Embryonic facial prominence (tissue), 1 donor: ENCODE measurements at regions not wholly inside any gene's neighbourhood (a gene's known extent, or its start where the extent isn't known, plus 50 kb on each side); places are given as distances from the start of the nearest gene placed in this dataset.

Experiments used
- DNase-seq: peaks from one replicate; pipeline ENCODE4 v3.0.0-alpha.2; 2016; ENCODE audit errors: extremely low spot score

DNA sequence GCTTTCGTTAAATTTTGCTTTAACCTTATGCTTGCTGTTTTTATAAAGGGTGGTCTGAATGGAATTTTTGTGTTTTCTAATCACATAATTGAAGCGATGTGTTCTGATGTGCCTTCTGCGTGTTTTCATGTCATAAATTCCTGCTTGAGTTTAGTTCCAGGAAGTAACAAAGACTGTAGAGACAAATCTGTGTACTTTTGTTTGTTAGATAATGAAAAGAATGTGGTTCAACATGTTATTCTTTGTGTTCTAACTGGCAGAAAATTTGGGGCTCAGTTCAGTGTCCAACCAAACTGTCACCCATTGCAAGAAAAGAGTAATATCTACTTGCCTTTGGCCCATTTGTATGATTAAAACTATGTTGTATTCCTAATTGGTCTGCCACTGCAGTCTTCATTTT, 324.0 kb downstream of the DIPK2A start:
- DNase-seq: no peak

DNA sequence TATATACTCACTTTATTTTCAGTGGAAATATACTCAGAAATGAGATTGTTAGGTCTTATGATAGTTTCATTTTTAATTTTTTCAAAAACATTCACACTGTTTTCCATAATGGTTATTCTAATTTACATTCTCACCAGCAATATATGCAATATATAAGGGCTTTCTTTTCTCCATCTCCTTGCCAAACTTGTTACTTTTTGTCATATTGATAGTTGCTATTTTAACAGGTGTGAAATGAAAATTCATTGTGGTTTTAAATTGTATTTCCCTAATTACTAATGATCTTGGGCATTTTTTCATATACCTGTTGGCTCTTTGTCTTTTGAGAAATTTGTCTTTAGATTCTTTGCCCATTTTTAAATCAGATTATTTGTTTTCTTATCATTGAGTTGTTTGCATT, 325.2 kb downstream of the DIPK2A start:
- DNase-seq: no peak

DNA sequence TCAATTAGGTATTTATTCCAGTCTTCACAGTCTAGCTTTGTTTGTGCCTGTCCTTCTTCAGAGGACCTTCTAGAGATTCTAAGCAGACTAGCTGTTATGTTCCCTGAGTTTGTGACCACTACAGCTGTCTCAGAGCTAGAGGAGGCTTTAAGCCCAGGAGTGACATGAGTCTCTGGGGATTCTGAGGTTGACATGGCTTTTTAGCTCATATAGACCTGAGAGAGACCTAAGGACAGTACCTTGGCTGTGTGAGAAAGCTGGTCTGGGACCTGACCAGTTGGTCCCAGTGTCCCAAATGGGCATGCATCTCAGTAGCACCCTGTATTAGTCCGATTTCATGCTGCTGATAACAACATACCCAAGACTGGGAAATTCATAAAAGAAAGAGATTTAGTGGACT, 330.2 kb downstream of the DIPK2A start:
- no peak for DNase-seq

DNA sequence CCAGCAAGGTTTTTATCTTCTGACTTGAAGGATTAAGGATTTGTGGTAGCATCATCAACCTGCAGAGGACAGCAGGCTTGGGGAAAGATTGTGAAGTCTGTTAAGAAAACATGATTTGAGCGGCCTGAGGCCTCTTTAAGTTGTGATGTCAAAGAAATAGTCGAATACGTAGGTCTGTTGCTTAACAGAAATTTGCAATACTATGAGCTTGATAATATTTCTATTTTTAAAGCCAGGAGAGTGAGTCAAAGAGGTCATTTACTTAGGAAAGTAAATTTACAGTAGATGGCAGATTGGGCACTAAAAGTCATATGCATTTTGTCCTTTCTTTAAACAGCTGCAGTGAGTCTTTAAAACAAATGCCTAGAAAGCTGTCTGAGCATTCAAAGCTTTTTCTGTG, 336.3 kb downstream of the DIPK2A start:
- no peak for DNase-seq

DNA sequence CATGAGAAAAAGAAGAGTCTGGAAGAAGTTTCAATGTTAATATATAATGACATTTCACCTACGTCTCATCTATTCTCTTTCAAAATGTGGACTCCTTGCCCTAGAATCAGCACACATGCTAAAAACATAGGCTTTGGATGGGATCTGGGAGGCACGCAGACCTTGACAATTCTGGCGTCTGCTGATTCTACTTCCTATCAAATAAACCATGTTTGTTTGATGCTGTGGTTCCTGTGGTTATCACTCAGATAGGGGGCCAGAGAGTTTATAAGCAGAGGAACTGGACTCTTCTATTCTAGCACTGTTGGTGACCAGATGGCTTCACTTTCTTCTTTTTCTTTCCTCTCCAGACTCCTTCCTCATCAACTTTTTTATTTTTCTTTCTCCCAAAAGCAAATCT, 336.8 kb downstream of the DIPK2A start:
- DNase-seq: no peak

DNA sequence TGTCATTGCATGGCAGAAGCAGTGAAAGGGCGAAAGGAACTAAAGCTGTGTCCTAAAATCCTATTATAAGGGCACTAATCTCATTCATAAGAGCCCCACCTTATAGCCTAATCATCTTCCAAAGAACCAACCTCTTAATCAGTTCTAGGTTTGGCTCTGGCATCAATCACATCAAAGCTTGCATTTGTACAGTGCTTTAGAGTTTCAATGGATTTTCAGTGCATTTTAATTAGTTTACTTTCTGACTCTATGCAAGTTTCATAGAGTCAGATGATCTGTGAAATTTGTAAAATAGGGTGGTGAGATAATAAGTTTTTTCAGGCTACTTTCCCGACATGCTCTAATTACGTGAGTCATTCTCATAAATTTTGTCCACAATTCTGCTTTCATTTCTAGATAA, 341.1 kb downstream of the DIPK2A start:
- DNase-seq: no peak

DNA sequence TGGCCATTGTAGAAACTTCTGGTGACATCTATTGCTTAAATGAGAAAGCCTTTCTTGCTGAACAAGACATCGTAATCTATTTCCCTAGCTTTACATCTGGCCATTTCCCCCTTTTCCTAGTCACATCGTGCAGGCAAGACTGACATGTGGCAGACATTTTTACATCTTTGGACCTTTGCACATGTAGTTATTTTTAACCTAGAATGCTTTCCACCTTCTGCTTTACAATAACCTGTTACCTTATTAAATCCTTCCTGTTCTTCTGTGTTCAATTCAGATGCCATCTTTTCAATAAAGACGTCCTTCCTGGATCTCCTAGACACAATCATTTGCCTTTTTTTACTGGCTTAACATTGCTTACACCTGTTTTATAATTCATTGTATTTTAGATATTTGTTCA, 343.3 kb downstream of the DIPK2A start:
- no peak for DNase-seq

DNA sequence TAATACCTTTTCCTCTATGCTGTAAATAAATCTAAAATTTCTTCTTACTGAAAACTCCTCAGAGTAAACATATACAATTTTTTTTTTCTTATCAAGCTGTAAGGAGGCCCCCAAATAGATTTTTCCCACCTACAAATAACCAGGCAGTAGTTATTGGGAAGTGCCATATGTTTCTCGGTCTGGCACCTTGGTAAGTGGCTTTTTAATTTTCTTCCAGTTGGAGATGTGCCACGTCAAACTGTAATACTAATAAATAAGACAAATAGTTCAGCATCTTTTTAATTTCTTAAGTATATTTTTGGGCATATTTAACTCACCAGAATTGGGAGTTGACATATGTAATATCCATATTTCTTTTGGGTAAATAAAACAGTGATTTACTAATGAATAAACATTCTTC, 346.3 kb downstream of the DIPK2A start:
- DNase-seq: no peak

DNA sequence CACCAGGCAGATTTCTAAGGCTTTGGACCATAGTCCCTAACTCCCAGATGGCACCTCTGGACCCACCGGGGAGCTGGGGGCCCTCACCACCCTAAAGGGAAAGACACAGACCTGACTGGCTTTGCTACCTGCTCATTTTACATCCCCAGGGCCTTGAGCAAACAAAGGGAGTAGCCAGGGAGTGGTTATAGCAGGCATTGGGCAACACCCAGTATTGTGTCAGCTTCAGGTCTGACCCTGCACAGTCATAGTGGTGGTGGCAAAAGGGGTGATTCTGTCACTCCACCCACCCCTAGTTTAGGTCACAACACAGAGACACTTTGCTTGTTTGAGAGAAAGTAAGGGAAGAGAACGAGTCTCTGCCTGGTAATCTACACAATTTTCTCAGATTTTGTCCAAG, 352.5 kb downstream of the DIPK2A start:
- no peak for DNase-seq

DNA sequence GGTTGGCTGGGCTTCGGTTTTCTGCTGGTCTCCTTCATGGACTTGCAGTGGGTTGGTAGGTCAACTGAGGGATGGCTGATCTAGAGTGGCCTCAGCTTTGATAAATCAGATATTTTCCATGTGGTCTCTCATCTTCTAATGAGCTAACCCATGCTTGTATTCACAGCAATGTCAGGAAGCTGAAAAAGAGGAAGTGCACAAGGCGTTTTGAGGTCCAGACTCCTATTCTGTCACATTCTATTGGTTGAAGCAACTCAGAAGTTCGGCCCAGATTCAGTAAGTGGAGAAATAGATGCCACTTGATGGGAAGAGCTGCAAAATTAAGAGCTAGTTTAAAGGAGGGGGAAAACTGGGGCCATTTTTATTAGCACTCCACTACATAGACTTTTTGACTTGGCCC, 361.2 kb downstream of the DIPK2A start:
- no peak for DNase-seq

DNA sequence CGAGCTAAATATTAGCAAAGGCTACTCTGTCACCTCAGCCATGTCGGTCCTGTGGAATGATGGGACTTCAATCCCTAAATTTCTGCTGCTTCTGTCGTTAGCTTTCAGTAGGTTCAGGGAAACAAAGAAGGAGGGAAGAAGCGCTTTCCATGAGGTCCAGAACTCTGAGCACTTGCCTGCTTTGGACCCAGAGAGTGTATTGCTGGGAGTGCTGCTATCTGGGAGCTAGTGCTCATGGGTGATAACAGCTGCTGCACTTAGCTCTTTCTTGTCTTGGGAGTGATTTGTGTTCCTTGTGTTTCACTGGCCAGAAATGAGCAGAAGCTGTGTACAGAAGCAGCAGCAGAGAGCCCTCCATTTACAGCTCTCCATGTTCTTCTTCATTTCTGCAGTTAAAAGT, 369.8 kb downstream of the DIPK2A start:
- no peak for DNase-seq

DNA sequence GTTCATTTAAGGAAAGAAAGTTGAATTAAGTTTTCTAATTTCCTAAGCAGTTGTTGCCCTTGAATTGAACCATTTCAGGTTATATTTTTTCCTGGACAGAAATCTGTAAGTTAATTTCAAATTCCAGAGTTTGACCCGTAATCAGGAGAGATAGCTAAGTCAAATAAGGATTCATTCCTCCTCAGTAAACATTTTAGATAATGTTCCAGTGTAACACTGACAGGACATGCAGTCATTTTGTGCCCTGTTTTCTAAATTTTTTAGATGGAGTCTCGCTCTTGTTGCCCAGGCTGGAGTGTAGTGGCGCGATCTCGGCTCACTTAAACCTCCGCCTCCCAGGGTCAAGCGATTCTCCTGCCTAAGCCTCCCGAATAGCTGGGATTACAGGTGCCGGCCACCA, 371.7 kb downstream of the DIPK2A start:
- no peak for DNase-seq

DNA sequence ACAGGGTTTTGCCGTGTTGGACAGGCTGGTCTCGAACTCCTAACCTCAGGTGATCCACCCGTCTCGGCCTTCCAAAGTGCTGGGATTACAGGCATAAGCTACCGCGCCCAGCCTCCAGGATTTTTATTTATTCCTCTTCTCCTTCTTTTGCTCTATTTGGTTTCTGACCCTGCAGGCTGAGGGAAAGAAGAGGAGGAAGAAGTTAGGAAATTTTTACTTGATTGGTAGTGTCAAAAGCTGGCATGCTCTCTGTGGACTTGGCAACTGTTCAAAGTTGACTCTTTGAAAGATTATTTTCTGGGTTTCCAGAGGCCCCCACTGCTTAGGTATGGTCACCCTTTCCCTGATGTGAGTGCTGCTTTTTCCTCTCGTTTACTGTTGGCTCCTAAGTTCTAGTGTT, 372.2 kb downstream of the DIPK2A start:
- DNase-seq: no peak

DNA sequence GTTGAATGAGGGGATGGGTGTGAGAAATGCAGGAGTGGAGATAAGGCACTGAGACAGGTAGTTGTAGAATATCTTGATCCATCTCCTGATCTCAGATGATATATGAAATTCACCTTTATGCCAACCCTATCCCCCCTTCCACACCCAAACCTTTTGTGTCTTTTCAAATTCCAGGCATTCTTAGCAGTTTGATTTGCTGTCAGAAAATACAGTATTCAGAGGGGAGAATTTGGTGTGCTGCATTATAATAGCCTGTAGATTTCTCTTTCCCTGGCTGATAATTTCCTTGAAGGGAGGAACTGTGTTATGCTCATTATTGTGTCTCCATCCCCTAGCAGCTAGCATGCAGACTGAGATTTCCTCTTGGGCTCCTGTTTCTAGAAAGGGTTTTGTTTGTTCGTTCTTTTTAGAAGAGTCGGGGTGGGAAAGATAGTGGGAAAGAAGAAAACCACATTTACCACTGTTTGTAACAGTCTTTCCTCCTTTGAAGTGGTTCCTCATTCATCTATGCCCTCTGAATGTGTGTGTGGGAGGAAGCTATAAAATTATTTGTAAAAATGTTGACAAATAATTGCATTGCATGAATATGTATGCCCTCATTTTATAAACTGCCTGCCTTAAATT, 373.4 kb downstream of the DIPK2A start:
- no peak for DNase-seq

DNA sequence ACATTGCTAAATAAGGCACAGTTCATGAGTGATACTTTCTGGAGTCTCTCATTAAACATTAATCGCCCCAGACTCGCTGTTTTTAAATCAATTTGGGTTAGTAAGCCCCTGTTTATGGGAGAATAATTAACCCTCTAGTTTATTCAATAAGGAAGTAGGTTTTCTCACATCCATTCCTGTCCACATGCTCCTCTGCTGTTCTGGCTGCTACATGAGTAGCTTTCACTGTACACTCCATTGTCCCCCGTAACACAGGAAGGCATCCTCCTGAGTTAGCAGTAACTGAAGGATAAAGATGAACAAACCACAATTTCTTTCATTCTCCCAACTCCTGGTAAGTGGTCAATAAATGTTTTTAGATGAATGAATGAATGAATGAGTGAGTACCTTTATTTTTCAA, 378.5 kb downstream of the DIPK2A start:
- no peak for DNase-seq

DNA sequence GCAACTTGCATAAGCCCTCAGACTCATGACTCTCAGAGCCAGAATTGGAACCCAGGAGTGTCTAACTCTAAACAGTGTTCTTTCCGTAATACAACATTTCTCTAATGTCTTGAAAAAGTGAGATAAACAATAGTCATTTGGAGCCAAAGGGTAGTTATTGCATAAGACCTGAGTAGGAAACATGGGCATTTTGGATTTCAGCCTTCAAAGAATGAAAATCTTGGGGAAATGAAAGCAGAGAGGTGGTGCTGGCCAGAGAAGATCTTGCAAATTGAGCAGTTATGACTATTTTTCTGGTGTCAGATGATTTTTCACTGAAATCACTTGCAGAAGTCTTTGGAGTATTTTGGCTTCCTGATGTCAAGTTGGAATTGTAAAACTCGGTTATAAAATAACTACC, 379.4 kb downstream of the DIPK2A start:
- no peak for DNase-seq

DNA sequence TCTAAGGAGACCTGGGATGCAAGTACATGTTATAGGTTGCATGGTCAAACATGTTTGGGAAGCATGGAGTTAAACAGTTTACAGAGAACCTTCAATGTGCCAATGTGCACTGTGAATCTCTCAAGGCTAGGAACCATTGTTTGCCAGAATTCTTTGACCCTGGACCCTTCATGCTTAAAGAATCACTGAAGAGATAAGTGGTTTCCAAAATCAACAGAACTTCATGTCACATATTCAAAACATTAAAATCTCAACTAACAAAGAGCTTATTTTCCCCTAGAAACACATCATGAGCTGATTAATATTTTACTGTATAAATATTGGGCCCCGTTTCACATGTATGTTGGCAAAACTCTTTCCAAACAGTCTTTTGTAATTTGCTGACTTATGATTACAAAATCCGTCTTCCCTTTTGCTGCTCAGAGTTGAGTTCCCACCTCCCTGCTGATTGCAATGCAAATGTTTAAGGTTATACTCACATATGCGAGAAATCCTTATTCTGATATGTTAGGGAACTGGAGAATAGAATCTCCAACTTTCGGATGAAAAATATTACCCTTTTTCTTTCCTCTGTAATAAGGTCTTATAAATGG, 380.2 kb downstream of the DIPK2A start:
- DNase-seq: no peak

DNA sequence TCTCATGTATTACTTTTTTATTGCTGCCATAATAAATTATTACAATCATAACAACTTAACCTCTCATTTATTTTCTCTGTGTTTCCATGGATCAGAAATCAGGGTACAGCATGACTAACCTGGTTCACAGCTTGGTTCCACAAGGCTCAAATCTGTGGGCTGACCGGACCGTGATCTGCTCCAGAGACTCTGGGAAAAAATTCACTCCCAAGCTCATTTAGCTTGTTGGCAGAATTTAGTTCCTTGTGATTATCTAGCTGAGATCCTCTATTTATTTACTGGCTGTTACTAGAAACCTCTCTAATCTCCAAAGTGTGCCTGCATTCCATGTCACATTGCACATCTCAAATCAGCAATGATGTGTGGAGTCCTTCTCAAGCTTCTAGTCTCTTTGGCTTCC, 386.6 kb downstream of the DIPK2A start:
- no peak for DNase-seq

DNA sequence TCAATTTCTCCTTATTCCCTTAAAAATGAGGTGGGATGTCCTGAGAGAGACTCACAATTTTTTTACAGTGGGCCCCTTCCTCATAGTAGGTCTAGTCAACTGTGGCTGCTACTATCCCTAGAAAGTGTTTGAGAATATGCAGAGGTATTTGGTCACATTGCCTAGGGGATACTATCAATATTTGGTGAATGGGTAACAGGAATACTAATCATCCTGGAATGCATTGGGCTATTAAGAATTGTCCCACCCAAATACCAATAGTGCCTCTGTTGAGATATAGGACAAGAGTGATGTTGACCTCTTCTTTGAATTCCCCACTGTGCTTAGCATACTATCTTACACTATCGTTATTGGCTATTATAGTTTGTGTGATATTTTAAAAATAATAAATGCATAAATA, 389.4 kb downstream of the DIPK2A start:
- no peak for DNase-seq

DNA sequence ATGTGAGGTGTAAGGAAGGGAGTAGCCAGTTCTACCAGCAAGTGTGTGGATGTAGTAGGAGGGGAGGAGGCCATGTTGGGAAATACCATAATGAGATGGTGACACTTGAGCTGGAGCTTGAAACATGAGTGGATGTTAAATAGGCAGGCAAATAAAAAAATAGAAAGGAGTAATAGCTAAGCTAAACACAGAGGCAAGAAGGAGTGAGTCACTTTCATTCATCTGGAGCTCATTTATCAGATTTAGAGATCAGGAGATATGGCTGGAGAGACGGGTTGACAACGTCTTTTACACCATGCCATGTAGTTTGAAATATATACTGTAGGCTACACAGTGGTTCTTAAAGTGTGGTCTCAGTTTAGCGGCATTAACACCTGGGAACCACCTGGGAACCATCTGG, 390.5 kb downstream of the DIPK2A start:
- no peak for DNase-seq

DNA sequence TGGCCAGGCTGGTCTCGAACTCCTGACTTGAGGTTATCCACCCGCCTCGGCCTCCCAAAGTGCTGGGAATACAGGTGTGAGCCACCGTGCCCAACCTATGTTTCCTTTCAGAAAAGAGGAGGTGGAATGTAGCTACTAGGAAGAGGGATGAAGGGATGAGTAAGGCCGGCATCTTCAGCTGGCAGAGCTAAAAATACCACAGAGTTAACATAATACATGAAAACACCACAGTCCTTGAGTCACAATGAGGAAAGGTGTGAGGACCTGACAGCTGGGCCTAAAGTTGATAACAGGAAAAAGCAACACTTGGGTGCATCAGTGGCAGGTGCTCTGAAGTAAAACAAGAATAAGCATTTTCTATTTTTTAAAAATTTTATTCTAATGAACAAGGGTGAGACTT, 392.2 kb downstream of the DIPK2A start:
- DNase-seq: no peak

DNA sequence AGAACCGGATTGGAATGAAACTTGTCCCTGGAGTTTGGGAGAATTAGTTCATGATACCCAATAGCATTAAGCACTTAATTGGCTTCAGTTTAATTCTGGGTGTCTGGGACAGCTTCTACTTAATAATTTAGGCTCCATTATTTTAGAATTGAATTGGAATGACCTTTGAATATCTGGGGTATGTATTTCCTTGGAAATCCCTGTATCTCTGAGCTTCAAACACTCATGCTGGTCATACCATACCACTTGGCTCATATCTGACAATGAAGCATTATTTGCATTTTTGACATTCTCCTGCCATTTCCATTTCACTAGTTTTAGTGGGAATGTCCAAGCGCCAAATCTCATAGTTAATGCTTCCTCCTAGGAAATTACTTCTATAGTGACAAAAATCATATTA, 393.1 kb downstream of the DIPK2A start:
- no peak for DNase-seq

DNA sequence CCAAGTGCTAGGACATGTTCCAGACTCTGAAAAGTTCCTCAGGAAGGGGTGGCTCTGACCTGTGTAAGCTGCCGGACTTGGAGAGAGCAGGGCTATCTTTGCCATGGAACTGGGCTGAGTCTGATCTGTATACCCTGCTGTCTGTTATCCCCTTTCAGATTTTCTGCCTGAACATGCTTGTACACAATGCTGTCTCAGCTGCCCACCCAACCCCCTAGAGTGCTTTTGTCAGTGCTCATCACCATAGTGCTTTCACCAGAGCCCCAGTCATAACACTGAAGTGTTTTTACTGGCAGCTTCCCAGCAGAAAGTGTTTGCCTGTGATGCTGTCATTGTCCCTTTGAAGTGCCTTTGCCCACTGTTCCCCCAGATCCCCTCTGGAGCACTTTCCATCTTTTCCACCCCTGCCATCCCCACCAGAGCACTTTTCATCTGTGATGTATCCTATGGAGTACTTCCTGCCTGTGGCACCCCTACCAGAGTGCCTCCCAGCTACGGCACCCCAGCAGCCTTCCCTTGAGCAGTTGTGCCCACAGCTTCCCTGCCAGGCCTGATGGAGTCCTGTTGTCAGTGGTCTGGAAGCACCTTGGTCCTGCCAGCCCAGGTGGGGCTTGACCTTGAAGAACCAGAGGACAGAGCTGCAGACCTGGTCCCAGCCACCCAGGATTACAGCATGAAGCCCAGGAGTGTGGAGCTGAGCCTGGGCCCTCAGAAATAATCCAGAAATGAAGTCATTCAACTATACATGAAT, 397.7 kb downstream of the DIPK2A start:
- DNase-seq: no peak

DNA sequence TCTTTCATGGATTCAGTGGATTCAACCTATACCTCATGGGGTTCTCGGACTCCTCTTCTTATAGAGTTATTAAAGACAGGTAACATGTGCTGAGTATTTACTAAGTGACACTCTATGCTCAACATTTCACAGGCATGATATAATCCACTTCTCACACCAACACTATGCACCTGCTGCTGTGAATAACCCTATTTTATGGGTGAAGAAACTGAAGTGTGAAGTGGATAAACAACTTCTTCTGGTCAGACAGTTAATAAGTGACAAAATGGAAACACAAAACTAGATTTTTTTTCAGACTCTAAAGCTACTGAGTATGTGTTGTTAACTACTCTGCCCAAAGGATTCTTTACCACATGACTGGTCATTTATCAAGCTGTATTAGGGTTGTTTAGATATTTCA, 403.5 kb downstream of the DIPK2A start:
- no peak for DNase-seq
